MG63 (cell line): ENCODE measurements at regions not wholly inside any gene's neighbourhood (a gene's known extent, or its start where the extent isn't known, plus 50 kb on each side); places are given as distances from the start of the nearest gene placed in this dataset.
"Not testable (repeated sequence)": the region's sequence is repeated elsewhere in the genome, so short reads cannot be mapped to it uniquely, and the experiment has no call there.

Source experiments
- DNase-seq: peaks from one replicate; pipeline ENCODE4 v3.0.0-alpha.2; 2020
- H3K27me3 ChIP-seq: fragments of 250-450 bp; sonication (Bioruptor Pico); 2 replicates; pipeline ENCODE4 v1.5.1; 2020; ENCODE audit warnings: mild to moderate bottlenecking, moderate library complexity
- H3K36me3 ChIP-seq: fragments of 250-450 bp; sonication (Bioruptor Pico); 2 replicates; pipeline ENCODE4 v1.5.1; 2020; ENCODE audit warnings: mild to moderate bottlenecking, moderate library complexity
- H3K4me3 ChIP-seq: fragments of 250-450 bp; sonication (Bioruptor Pico); 2 replicates; pipeline ENCODE4 v1.5.1; 2020; ENCODE audit warnings: mild to moderate bottlenecking, moderate library complexity
- H3K9me3 ChIP-seq: fragments of 250-450 bp; sonication (Bioruptor Pico); 2 replicates; pipeline ENCODE4 v1.5.1; 2020; ENCODE audit warnings: mild to moderate bottlenecking, moderate library complexity

GRCh38 chr10:26621243-26621888 lies 76.1 kb upstream of the PDSS1 start:
- Histone ChIP-seq H3K4me3 (no peak overlapping the region), H3K36me3 (no peaks in the 10 kb centered on the region), H3K9me3 (no peaks in the 10 kb centered on the region), H3K27me3 (no peaks in the 10 kb centered on the region; the same call in none of the 2 replicates)
- no peak for DNase-seq

GRCh38 chr10:26621889-26622711 lies 75.4 kb upstream of the PDSS1 start:
- peak; percentile 37 for DNase-seq
- peaks cover 3% of the 10 kb centered on the region for H3K27me3 ChIP-seq
- H3K9me3 ChIP-seq, result no peaks in the 10 kb centered on the region
- H3K4me3 ChIP-seq, result peak overlapping the region; percentile 30
- H3K36me3 ChIP-seq, result no peaks in the 10 kb centered on the region

DNA sequence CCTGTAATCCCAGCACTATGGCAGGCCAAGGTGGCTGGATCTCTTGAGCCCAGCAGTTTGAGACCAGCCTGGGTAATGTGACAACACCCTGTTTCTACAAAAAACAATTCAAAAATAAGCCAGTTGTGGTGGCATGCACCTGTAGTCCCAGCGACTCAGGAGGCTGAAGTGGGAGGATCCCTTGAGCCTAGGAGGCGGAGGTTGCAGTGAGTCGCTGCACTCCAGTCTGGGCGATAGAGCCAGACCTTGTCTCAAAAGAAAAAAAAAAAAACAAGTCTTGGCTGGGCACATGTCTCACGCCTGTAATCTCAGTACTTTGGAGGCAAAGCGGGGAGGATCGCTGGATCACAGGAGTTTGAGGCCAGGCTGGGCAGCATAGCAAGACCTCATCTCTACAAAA lies 74.6 kb upstream of the PDSS1 start:
- H3K27me3 ChIP-seq, result peaks cover 3% of the 10 kb centered on the region; the same call in 1 of the 2 replicates
- DNase-seq, result no peak

GRCh38 chr10:26624006-26624405 lies 73.5 kb upstream of the PDSS1 start:
- Histone ChIP-seq H3K27me3 (peaks cover 3% of the 10 kb centered on the region; the same call in 1 of the 2 replicates), H3K9me3 (no peaks in the 10 kb centered on the region), H3K36me3 (no peaks in the 10 kb centered on the region), H3K4me3 (no peak overlapping the region)
- DNase-seq, result no peak

More for the DNA sequence above, 74.6 kb upstream of the PDSS1 start:
- H3K9me3 ChIP-seq, result no peaks in the 10 kb centered on the region
- H3K4me3 ChIP-seq, result peak overlapping the region; percentile 30
- H3K36me3 ChIP-seq, result no peaks in the 10 kb centered on the region

- no peak for DNase-seq
- no peaks in the 10 kb centered on the region for H3K36me3 ChIP-seq
- H3K4me3 ChIP-seq, result no peak overlapping the region
- peaks cover 3% of the 10 kb centered on the region; the same call in 1 of the 2 replicates for H3K27me3 ChIP-seq
- no peaks in the 10 kb centered on the region for H3K9me3 ChIP-seq
Observed at GRCh38 chr10:26626066-26626465, 71.4 kb upstream of the PDSS1 start.

DNA sequence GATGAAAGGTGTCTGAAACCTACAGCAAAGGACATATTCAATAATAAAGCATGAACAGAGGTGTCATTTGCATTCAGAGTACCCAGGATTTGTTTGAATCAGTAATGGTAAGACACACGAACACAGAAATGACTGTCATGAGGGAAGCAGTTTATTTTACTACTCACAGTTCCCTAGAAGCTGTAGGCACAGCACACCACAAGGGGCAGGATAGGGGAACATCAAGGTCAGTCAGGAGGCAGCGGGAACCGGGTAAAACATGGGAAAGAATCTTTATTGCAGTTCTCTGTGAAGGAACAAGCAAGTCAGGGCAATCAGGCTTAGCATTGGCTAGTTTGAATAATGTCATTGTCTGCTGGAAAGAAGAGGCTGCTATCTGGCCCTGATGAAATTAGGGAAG lies 70.2 kb upstream of the PDSS1 start:
- H3K9me3 ChIP-seq, result no peaks in the 10 kb centered on the region
- no peak overlapping the region for H3K4me3 ChIP-seq
- DNase-seq, result no peak
- H3K36me3 ChIP-seq, result no peaks in the 10 kb centered on the region
- peaks cover 3% of the 10 kb centered on the region; the same call in 1 of the 2 replicates for H3K27me3 ChIP-seq

DNA sequence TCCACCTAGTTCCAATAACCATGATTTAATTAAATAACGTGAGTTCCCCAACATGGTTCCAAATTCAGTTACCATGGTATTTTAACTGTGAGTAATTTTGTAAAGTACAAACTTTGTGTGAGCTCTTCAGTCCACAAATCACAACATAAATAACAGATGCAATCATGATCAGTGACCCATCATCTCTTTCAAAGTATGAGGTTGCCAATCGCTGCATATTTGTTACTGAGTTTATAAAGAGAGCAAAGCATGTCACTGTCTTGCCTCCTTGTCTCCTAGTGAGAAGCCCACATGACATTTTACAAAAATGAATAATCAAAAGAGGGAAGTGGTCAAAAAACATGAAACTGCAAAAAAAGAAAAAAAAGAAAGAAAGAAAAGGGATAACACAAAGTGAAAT lies 69.1 kb upstream of the PDSS1 start:
- H3K9me3 ChIP-seq, result no peaks in the 10 kb centered on the region
- H3K36me3 ChIP-seq, result no peaks in the 10 kb centered on the region
- DNase-seq, result no peak
- no peak overlapping the region for H3K4me3 ChIP-seq
- peaks cover 3% of the 10 kb centered on the region; the same call in 1 of the 2 replicates for H3K27me3 ChIP-seq

- not testable (repeated sequence) for DNase-seq, H3K9me3 ChIP-seq, H3K36me3 ChIP-seq, H3K27me3 ChIP-seq, H3K4me3 ChIP-seq
Observed at GRCh38 chr10:26632171-26632570, 65.3 kb upstream of the PDSS1 start.

DNA sequence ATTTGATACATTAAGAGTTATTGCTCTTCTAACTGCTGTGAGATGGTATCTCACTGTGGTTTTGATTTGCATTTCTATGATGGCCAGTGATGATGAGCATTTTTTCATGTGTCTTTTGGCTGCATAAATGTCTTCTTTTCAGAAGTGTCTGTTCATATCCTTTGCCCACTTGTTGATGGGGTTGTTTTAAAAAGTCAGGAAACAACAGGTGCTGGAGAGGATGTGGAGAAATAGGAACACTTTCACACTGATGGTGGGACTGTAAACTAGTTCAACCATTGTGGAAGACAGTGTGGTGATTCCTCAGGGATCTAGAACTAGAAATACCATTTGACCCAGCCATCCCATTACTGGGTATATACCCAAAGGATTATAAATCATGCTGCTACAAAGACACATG lies 63.4 kb upstream of the PDSS1 start:
- not testable (repeated sequence) for H3K27me3 ChIP-seq, H3K36me3 ChIP-seq, H3K4me3 ChIP-seq, H3K9me3 ChIP-seq, DNase-seq

GRCh38 chr10:26637521-26638275 lies 59.8 kb upstream of the PDSS1 start:
- Histone ChIP-seq H3K9me3 (no peaks in the 10 kb centered on the region), H3K27me3 (no peaks in the 10 kb centered on the region), H3K4me3 (no peak overlapping the region), H3K36me3 (no peaks in the 10 kb centered on the region)
- DNase-seq, result no peak

GRCh38 chr10:26640391-26640790 lies 57.1 kb upstream of the PDSS1 start:
- H3K4me3 ChIP-seq, result no peak overlapping the region
- H3K27me3 ChIP-seq, result no peaks in the 10 kb centered on the region
- H3K36me3 ChIP-seq, result no peaks in the 10 kb centered on the region
- DNase-seq, result no peak
- no peaks in the 10 kb centered on the region for H3K9me3 ChIP-seq

- Histone ChIP-seq H3K9me3 (no peaks in the 10 kb centered on the region), H3K27me3 (no peaks in the 10 kb centered on the region), H3K4me3 (no peak overlapping the region), H3K36me3 (no peaks in the 10 kb centered on the region)
- no peak for DNase-seq
Observed at GRCh38 chr10:26642896-26643653, 54.4 kb upstream of the PDSS1 start.

DNA sequence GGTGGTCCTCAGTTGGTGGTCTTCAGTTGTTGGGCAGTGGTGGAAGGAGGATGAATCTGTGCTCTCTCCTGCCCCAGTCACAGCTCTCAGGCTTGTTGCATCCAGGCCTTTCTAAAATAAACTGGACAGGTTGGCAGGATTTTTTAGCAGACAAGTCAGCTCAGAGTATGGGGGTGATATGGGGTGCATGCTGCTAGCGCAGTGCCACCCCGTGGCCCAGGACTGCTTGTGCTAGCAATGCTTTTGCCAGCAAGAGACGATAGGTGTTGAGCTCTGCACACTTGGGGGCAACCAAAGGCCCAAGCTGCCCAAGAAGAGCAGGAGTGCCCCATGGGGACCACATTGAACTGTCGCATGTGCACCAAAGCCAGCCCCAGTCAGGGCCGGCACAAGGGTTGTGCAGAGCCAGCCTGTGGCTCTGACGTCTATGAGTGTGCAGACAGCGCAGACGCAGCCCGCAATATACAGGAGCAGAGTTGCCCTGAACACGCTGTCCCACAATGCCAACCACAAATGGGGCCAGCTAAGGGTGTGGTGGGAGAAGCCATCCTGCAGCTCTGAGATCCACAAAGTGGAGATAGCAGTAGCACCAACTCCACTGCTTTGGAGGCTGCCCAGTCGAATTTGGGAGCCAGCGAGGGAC lies 49.8 kb upstream of the PDSS1 start:
- Histone ChIP-seq H3K9me3 (no peaks in the 10 kb centered on the region), H3K4me3 (no peak overlapping the region)
- DNase-seq, result no peak

More for the DNA sequence above, 49.8 kb upstream of the PDSS1 start:
- H3K36me3 ChIP-seq, result no peaks in the 10 kb centered on the region
- H3K27me3 ChIP-seq, result no peaks in the 10 kb centered on the region
